Prostate gland (tissue), 2 donors: ENCODE measurements at regions not wholly inside any gene's neighbourhood (a gene's known extent, or its start where the extent isn't known, plus 50 kb on each side); places are given as distances from the start of the nearest gene placed in this dataset.

ENCODE experiments used
- DNase-seq: peaks from one replicate; pipeline ENCODE4 v3.0.0-alpha.2; 2019; ENCODE audit warnings: low spot score
- H3K27ac ChIP-seq, 2 donors: fragments of 200-600 bp; sonication (generic); 2 replicates each; pipeline ENCODE4 v1.5.1; 2017 to 2019
- H3K27me3 ChIP-seq: fragments of 200-600 bp; sonication (generic); replicated peaks from 2 replicates; pipeline ENCODE4 v1.5.1; 2019; ENCODE audit not compliant: insufficient read depth
- H3K36me3 ChIP-seq, 2 donors: fragments of 200-600 bp; sonication (generic); 1 replicate in 1 of 2; 2 replicates in 1 of 2; pipeline versions ENCODE4 v1.5.1 to v1.8.1; 2017 to 2019
- H3K4me1 ChIP-seq: fragments of 200-600 bp; sonication (generic); replicated peaks from 2 replicates; pipeline ENCODE4 v1.5.1; 2019
- H3K4me3 ChIP-seq, 2 donors: fragments of 200-600 bp; sonication (generic); 2 replicates each; pipeline ENCODE4 v1.5.1; 2017 to 2019
- H3K9me3 ChIP-seq: fragments of 200-600 bp; sonication (generic); 2 replicates; pipeline ENCODE4 v1.5.1; 2017
- CTCF ChIP-seq, 4 experiments: fragments of 200-600 bp in 2 of 4; fragments of 450-650 bp in 2 of 4; sonication (generic) in 2 of 4; IDR thresholded peaks; 1 replicate in 3 of 4; 2 replicates in 1 of 4; pipeline ENCODE4 v1.5.1; 2016 to 2019; ENCODE audit warnings: antibody characterized with exemption in 4 of 4, mild to moderate bottlenecking in 2 of 4, moderate library complexity in 2 of 4
- POLR2A ChIP-seq: fragments of 450-650 bp; IDR thresholded peaks from one replicate; pipeline ENCODE4 v1.6.1; 2016; ENCODE audit warnings: antibody characterized with exemption, mild to moderate bottlenecking
- POLR2AphosphoS5 ChIP-seq: sonication (generic); formaldehyde crosslinking; IDR thresholded peaks from one replicate; pipeline ENCODE4 v1.6.1; 2017; ENCODE audit warnings: antibody characterized with exemption
- WGBS: methylation state at CpG from one replicate; pipeline ENCODE4 v1.1.5; 2018; 5-methylcytosine and 5-hydroxymethylcytosine counted together
- intact Hi-C: fragments of 100-400 bp; cut with DNase I; formaldehyde crosslinking; loops from one replicate; pipeline ENCODE4 v1.14.2; 2022

DNA sequence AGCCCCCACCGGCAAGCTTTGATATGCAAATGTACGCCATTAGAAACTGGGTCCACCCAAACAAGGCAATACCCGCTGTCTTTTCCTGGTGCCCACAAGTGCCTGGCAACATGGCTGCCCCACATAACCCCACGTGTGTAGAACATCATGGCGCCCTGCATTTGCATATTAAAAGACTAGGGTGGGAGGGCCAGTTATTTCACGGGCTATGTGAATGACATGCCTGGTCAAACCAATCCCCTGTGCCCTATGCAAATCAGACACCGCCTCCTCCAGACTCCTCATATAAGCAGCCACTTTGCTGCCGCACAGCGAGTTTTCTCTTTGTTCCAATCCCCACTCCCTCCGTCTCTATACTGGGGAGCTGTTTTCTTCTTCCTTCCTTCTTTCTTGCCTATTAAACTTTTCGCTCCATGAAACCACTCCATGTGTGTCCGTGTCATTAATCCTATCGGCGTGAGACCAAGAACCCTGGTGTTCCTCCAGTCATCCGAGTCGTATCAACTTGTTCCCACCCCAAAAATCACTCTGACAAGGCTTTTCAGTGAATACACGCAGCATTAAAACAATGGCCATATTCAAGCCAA lies 112.6 kb upstream of the SORBS2 start:
- 91% methylated on average over 17 of the region's 17 CpGs for WGBS
- intact Hi-C loops, result no loop called here
- no peak for TF ChIP-seq CTCF (IDR thresholded peaks at IDR 0.05)
- TF ChIP-seq POLR2A, result no peak
- TF ChIP-seq POLR2AphosphoS5, result no peak

DNA sequence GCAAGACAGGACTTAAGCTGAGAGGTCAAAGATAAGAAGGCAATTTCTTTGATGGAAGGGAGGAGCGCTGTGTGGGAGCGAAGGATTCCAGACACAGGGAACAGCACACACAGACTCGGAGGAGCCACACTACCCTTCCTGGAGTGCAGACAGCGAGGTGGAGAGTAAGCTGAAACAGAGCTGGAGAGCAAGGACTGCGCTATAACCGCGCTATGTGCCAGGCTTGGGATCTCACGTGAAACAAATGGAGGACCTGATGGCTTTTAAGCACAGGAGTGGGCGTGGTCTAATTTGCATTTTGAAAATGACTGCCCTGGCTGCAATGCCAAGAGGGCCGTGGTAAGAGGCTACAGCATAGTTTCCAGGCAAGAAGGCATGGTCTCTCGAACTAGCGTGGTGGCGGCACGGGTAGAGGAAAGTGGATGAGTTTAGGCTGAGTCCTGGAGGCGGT lies 113.9 kb upstream of the SORBS2 start:
- H3K27ac ChIP-seq, result no peak overlapping the region
- intact Hi-C loops, result no loop called here
- no peaks in the 10 kb centered on the region for H3K27me3 ChIP-seq
- no peaks in the 10 kb centered on the region for H3K36me3 ChIP-seq
- no peak for TF ChIP-seq POLR2A
- TF ChIP-seq CTCF (IDR thresholded peaks at IDR 0.05), result no peak
- TF ChIP-seq POLR2AphosphoS5, result no peak
- DNase-seq, result no peak
- H3K9me3 ChIP-seq, result no peaks in the 10 kb centered on the region
- WGBS, result 86% methylated on average over 15 of the region's 15 CpGs
- H3K4me3 ChIP-seq, result no peak overlapping the region
- no peaks in the 10 kb centered on the region for H3K4me1 ChIP-seq

More for the DNA sequence above, 112.6 kb upstream of the SORBS2 start:
- no peak for DNase-seq
- Histone ChIP-seq H3K27me3 (no peaks in the 10 kb centered on the region), H3K27ac (no peak overlapping the region), H3K4me1 (no peaks in the 10 kb centered on the region), H3K36me3 (no peaks in the 10 kb centered on the region), H3K4me3 (no peak overlapping the region), H3K9me3 (no peaks in the 10 kb centered on the region)

DNA sequence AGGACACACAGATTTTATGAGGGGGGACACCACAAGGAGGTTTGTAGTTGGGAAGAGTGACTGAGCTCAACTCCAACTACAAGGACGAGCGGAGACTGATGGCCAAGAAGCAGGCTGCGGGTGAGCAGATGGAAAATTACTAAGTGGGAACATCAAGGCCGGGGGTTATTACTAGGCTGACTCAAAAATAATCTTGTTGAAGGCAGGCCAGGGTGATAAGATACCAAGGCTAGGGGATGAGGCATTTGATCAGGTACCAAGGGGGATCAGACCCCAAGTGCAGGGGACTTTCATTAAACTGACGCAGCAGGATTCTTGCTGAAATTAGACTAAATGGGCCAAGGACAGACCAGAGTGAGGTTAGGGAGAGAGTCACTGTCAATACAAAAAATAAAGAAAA lies 119.4 kb upstream of the SORBS2 start:
- Histone ChIP-seq H3K36me3 (no peaks in the 10 kb centered on the region), H3K27ac (no peak overlapping the region), H3K27me3 (no peaks in the 10 kb centered on the region), H3K9me3 (no peaks in the 10 kb centered on the region), H3K4me1 (no peaks in the 10 kb centered on the region), H3K4me3 (no peak overlapping the region)
- TF ChIP-seq CTCF (IDR thresholded peaks at IDR 0.05), result no peak
- no peak for TF ChIP-seq POLR2AphosphoS5
- TF ChIP-seq POLR2A, result no peak
- no peak for DNase-seq
- intact Hi-C loops, result no loop called here
- WGBS, result 94% methylated on average over 5 of the region's 5 CpGs

GRCh38 chr4:185931986-185932385 lies 120.0 kb upstream of the SORBS2 start:
- no peaks in the 10 kb centered on the region for H3K4me1 ChIP-seq
- H3K27me3 ChIP-seq, result no peaks in the 10 kb centered on the region
- DNase-seq, result no peak
- WGBS, result 58% methylated on average over 3 of the region's 3 CpGs
- intact Hi-C loops, result no loop called here
- no peak overlapping the region for H3K27ac ChIP-seq
- TF ChIP-seq CTCF (IDR thresholded peaks at IDR 0.05), result no peak
- no peak for TF ChIP-seq POLR2A
- no peak for TF ChIP-seq POLR2AphosphoS5
- no peaks in the 10 kb centered on the region for H3K36me3 ChIP-seq
- H3K9me3 ChIP-seq, result no peaks in the 10 kb centered on the region
- no peak overlapping the region for H3K4me3 ChIP-seq

DNA sequence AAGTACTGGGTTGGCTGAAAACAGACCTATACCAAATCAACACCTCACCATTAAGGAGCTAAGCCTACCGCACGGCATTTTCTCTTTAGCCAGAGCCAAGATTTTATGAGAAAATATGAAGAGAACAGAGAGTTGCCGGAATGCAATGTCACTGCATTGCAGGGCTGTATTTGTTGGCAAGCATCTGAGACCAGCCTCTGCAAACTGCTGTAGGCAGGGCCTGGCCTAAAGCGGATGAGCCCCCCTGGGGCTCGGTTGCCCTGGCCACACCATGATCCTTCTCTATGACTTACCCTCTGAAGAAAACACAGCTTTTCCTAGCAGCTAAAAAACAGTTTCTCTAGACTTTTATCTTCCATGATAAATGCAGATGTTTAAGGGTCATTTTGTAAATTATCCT lies 120.5 kb upstream of the SORBS2 start:
- WGBS, result 37% methylated on average over 5 of the region's 5 CpGs
- TF ChIP-seq CTCF (IDR thresholded peaks at IDR 0.05) (no peak), POLR2AphosphoS5 (no peak)
- intact Hi-C loops, result no loop called here
- H3K9me3 ChIP-seq, result no peaks in the 10 kb centered on the region
- no peaks in the 10 kb centered on the region for H3K36me3 ChIP-seq
- no peak overlapping the region for H3K27ac ChIP-seq
- no peak for DNase-seq
- no peaks in the 10 kb centered on the region for H3K27me3 ChIP-seq
- no peak overlapping the region for H3K4me3 ChIP-seq
- H3K4me1 ChIP-seq, result no peaks in the 10 kb centered on the region
